Tibial nerve (tissue), 4 donors: ENCODE measurements at regions not wholly inside any gene's neighbourhood (a gene's known extent, or its start where the extent isn't known, plus 50 kb on each side); places are given as distances from the start of the nearest gene placed in this dataset.
"Not testable (repeated sequence)": the region's sequence is repeated elsewhere in the genome, so short reads cannot be mapped to it uniquely, and the experiment has no call there.

Source experiments
- DNase-seq, 2 donors: peaks; one replicate each; pipeline ENCODE4 v3.0.0-alpha.2; 2019; ENCODE audit warnings: low spot score in 2 of 2
- H3K27ac ChIP-seq, 4 donors: fragments of 200-600 bp; sonication (generic) in 3 of 4; one replicate each; pipeline ENCODE4 v1.5.1; 2017 to 2019; ENCODE audit warnings: mild to moderate bottlenecking in 1 of 4
- H3K27me3 ChIP-seq, 2 donors: fragments of 200-600 bp; sonication (generic) in 1 of 2; one replicate each; pipeline versions ENCODE4 v1.5.1 to v1.6.0; 2017 to 2019
- H3K36me3 ChIP-seq, 3 donors: fragments of 200-600 bp; sonication (generic); one replicate each; pipeline ENCODE4 v1.5.1; 2018 to 2019
- H3K4me1 ChIP-seq, 4 donors: fragments of 200-600 bp; sonication (generic) in 3 of 4; one replicate each; pipeline ENCODE4 v1.5.1; 2017 to 2019
- H3K4me3 ChIP-seq, 4 donors: fragments of 200-600 bp; sonication (generic) in 3 of 4; one replicate each; pipeline ENCODE4 v1.5.1; 2017 to 2019; ENCODE audit warnings: mild to moderate bottlenecking in 1 of 4, moderate library complexity in 1 of 4
- H3K9me3 ChIP-seq, 4 donors: fragments of 200-600 bp; sonication (generic) in 3 of 4; one replicate each; pipeline ENCODE4 v1.5.1; 2017 to 2019
- CTCF ChIP-seq, 5 experiments: fragments of 200-600 bp in 3 of 5; fragments of 450-650 bp in 2 of 5; sonication (generic) in 3 of 5; IDR thresholded peaks; one replicate each; pipeline ENCODE4 v1.5.1; 2016 to 2019; ENCODE audit warnings: antibody characterized with exemption in 5 of 5, mild to moderate bottlenecking in 3 of 5, moderate library complexity in 2 of 5
- EP300 ChIP-seq, 2 donors: sonication (generic); formaldehyde crosslinking; IDR thresholded peaks; one replicate each; pipeline ENCODE4 v1.6.1; 2017; ENCODE audit warnings: antibody characterized with exemption in 2 of 2, mild to moderate bottlenecking in 1 of 2
- POLR2A ChIP-seq, 2 donors: fragments of 450-650 bp; IDR thresholded peaks; one replicate each; pipeline ENCODE4 v1.6.1; 2017; ENCODE audit warnings: antibody characterized with exemption in 2 of 2, mild to moderate bottlenecking in 2 of 2, moderate library complexity in 2 of 2
- WGBS, 2 donors: methylation state at CpG; one replicate each; pipeline ENCODE4 v1.1.5; 2018; 5-methylcytosine and 5-hydroxymethylcytosine counted together

GRCh38 chr5:62212648-62213047, 93.4 kb upstream of the KIF2A start:
- H3K27me3 ChIP-seq: no peaks in the 10 kb centered on the region
- H3K27ac ChIP-seq: no peak overlapping the region
- no peaks in the 10 kb centered on the region for H3K9me3 ChIP-seq
- TF ChIP-seq CTCF (IDR thresholded peaks at IDR 0.05): no peak
- TF ChIP-seq POLR2A (IDR thresholded peaks at IDR 0.05): no peak
- TF ChIP-seq EP300 (IDR thresholded peaks at IDR 0.05): no peak
- H3K4me3 ChIP-seq: no peak overlapping the region
- no peak for DNase-seq
- H3K36me3 ChIP-seq: no peaks in the 10 kb centered on the region
- H3K4me1 ChIP-seq: no peaks in the 10 kb centered on the region
- 87 to 96% methylated on average over 3 of the region's 3 CpGs for WGBS, 2 donors

- DNase-seq: no peak
- Histone ChIP-seq H3K27me3 (no peaks in the 10 kb centered on the region), H3K4me3 (no peak overlapping the region), H3K27ac (no peak overlapping the region), H3K9me3 (no peaks in the 10 kb centered on the region), H3K36me3 (no peaks in the 10 kb centered on the region), H3K4me1 (no peaks in the 10 kb centered on the region)
- TF ChIP-seq EP300 (IDR thresholded peaks at IDR 0.05): no peak
- TF ChIP-seq POLR2A (IDR thresholded peaks at IDR 0.05): no peak
- no peak for TF ChIP-seq CTCF (IDR thresholded peaks at IDR 0.05)
- WGBS, 2 donors: 45 to 60% methylated on average over 2 of the region's 2 CpGs
Observed at GRCh38 chr5:62214701-62215100, 91.3 kb upstream of the KIF2A start.

GRCh38 chr5:62216603-62217002, 89.4 kb upstream of the KIF2A start:
- 63 to 69% methylated on average over 5 of the region's 5 CpGs for WGBS, 2 donors

GRCh38 chr5:62217095-62217494, 88.9 kb upstream of the KIF2A start:
- H3K4me3 ChIP-seq, H3K9me3 ChIP-seq, H3K27ac ChIP-seq, DNase-seq, H3K27me3 ChIP-seq, H3K36me3 ChIP-seq, H3K4me1 ChIP-seq: not testable (repeated sequence)
- WGBS, 2 donors: 61 to 67% methylated on average over 1 of the region's 1 CpG

More at GRCh38 chr5:62216603-62217002, 89.4 kb upstream of the KIF2A start:
- H3K4me3 ChIP-seq, H3K27me3 ChIP-seq, H3K36me3 ChIP-seq, H3K4me1 ChIP-seq, DNase-seq, H3K27ac ChIP-seq, H3K9me3 ChIP-seq: not testable (repeated sequence)

- H3K36me3 ChIP-seq, H3K9me3 ChIP-seq, H3K27ac ChIP-seq, H3K4me1 ChIP-seq, H3K27me3 ChIP-seq, DNase-seq, H3K4me3 ChIP-seq: not testable (repeated sequence)
- 58 to 73% methylated on average over 3 of the region's 3 CpGs for WGBS, 2 donors
Observed at GRCh38 chr5:62218860-62219259, 87.1 kb upstream of the KIF2A start.

GRCh38 chr5:62221881-62222280, 84.1 kb upstream of the KIF2A start:
- H3K27ac ChIP-seq, H3K9me3 ChIP-seq, H3K27me3 ChIP-seq, DNase-seq, H3K36me3 ChIP-seq, H3K4me1 ChIP-seq, H3K4me3 ChIP-seq: not testable (repeated sequence)
- WGBS, 2 donors: 56 to 64% methylated on average over 5 of the region's 5 CpGs

- DNase-seq, H3K27ac ChIP-seq, H3K4me3 ChIP-seq, H3K27me3 ChIP-seq, H3K9me3 ChIP-seq, H3K36me3 ChIP-seq, H3K4me1 ChIP-seq: not testable (repeated sequence)
- WGBS, 2 donors: 53 to 62% methylated on average over 2 of the region's 2 CpGs
Observed at GRCh38 chr5:62222305-62222704, 83.7 kb upstream of the KIF2A start.

GRCh38 chr5:62223312-62223670, 82.7 kb upstream of the KIF2A start:
- H3K27me3 ChIP-seq, H3K27ac ChIP-seq, H3K36me3 ChIP-seq, H3K9me3 ChIP-seq, H3K4me1 ChIP-seq: not testable (repeated sequence)
- H3K4me3 ChIP-seq: peak overlapping the region in 1 of 4 donors; percentile 10
- TF ChIP-seq CTCF (IDR thresholded peaks at IDR 0.05): peak; percentile 29 to 54 (median 45)
- WGBS, 2 donors: 2 to 5% methylated on average over 9 of the region's 9 CpGs
- DNase-seq: peak; percentile 67 to 84
